Trophoblast cell (in vitro differentiated cells and primary cell): ENCODE measurements at regions not wholly inside any gene's neighbourhood (a gene's known extent, or its start where the extent isn't known, plus 50 kb on each side); places are given as distances from the start of the nearest gene placed in this dataset.

Experiments used
- DNase-seq, 2 donors: peaks; one replicate each; pipeline ENCODE4 v3.0.0-alpha.2; 2016
- H2AFZ ChIP-seq: 2 replicates; pipeline ENCODE4 v1.6.1; 2013; ENCODE audit warnings: low read length, moderate library complexity, mild to moderate bottlenecking; ENCODE audit not compliant: insufficient read depth, poor library complexity
- H2AK5ac ChIP-seq: 2 replicates; pipeline ENCODE4 v1.6.1; 2013; ENCODE audit warnings: mild to moderate bottlenecking, low read length
- H2BK120ac ChIP-seq: 2 replicates; pipeline ENCODE4 v1.6.1; 2013; ENCODE audit warnings: low read length, mild to moderate bottlenecking, moderate library complexity; ENCODE audit not compliant: insufficient read depth, poor library complexity
- H2BK12ac ChIP-seq: 2 replicates; pipeline ENCODE4 v1.6.1; 2013; ENCODE audit warnings: mild to moderate bottlenecking, low read length, moderate library complexity
- H2BK5ac ChIP-seq: 2 replicates; pipeline ENCODE4 v1.6.1; 2013; ENCODE audit warnings: low read length, low read depth, moderate library complexity, mild to moderate bottlenecking; ENCODE audit not compliant: poor library complexity
- H3K14ac ChIP-seq: 2 replicates; pipeline ENCODE4 v1.6.1; 2013; ENCODE audit warnings: mild to moderate bottlenecking, low read length
- H3K18ac ChIP-seq: 2 replicates; pipeline ENCODE4 v1.6.1; 2013; ENCODE audit warnings: mild to moderate bottlenecking, low read length
- H3K23ac ChIP-seq: 2 replicates; pipeline ENCODE4 v1.6.1; 2013; ENCODE audit warnings: low read length
- H3K27ac ChIP-seq: 2 replicates; pipeline ENCODE4 v1.5.1; 2013; ENCODE audit warnings: low read depth, mild to moderate bottlenecking, inconsistent platforms, low read length, moderate library complexity
- H3K27me3 ChIP-seq: 2 replicates; pipeline ENCODE4 v1.6.1; 2013; ENCODE audit warnings: inconsistent platforms, mild to moderate bottlenecking, low read length, moderate library complexity; ENCODE audit not compliant: insufficient read depth
- H3K36me3 ChIP-seq, 2 experiments: 1 replicate in 1 of 2; 2 replicates in 1 of 2; pipeline ENCODE4 v1.6.1; 2013; ENCODE audit warnings: low read length in 2 of 2, mild to moderate bottlenecking in 2 of 2, moderate library complexity in 1 of 2; ENCODE audit not compliant: insufficient read depth in 2 of 2, control insufficient read depth in 1 of 2
- H3K4ac ChIP-seq: 2 replicates; pipeline ENCODE4 v1.6.1; 2013; ENCODE audit warnings: low read depth, mild to moderate bottlenecking, low read length, moderate library complexity
- H3K4me1 ChIP-seq, 2 experiments: 1 replicate in 1 of 2; 2 replicates in 1 of 2; pipeline ENCODE4 v1.6.1; 2013; ENCODE audit warnings: low read length in 2 of 2, mild to moderate bottlenecking in 2 of 2, moderate library complexity in 1 of 2; ENCODE audit not compliant: insufficient read depth in 2 of 2, control insufficient read depth in 1 of 2
- H3K4me2 ChIP-seq: 2 replicates; pipeline ENCODE4 v1.6.1; 2013; ENCODE audit warnings: inconsistent platforms, mild to moderate bottlenecking, low read length, moderate library complexity
- H3K4me3 ChIP-seq: 2 replicates; pipeline ENCODE4 v1.5.1; 2013; ENCODE audit warnings: mild to moderate bottlenecking, low read depth, low read length, inconsistent platforms
- H3K79me1 ChIP-seq: one replicate; pipeline ENCODE4 v1.6.1; 2013; ENCODE audit warnings: low read length
- H3K79me2 ChIP-seq: 2 replicates; pipeline ENCODE4 v1.6.1; 2013; ENCODE audit warnings: low read length, mild to moderate bottlenecking; ENCODE audit not compliant: control insufficient read depth, insufficient read depth, poor library complexity
- H3K9ac ChIP-seq: 2 replicates; pipeline ENCODE4 v1.6.1; 2013; ENCODE audit warnings: mild to moderate bottlenecking, low read length
- H3K9me3 ChIP-seq: 2 replicates; pipeline ENCODE4 v1.6.1; 2013; ENCODE audit warnings: low read depth, mild to moderate bottlenecking, control low read depth, inconsistent platforms, low read length; ENCODE audit not compliant: insufficient read depth
- H4K12ac ChIP-seq: 2 replicates; pipeline ENCODE4 v1.6.1; 2013; ENCODE audit warnings: low read depth, mild to moderate bottlenecking, low read length, moderate library complexity
- H4K8ac ChIP-seq: 2 replicates; pipeline ENCODE4 v1.6.1; 2013; ENCODE audit warnings: low read depth, mild to moderate bottlenecking, low read length, moderate library complexity
- H4K91ac ChIP-seq: one replicate; pipeline ENCODE4 v1.6.1; 2013; ENCODE audit warnings: low read depth, mild to moderate bottlenecking, low read length, moderate library complexity
- WGBS: extraction: QIAGEN DNeasy Blood & Tissue Kit; methylation state at CpG from one replicate; pipeline ENCODE4 v1.1.7; 2013; ENCODE audit warnings: missing lambda C conversion rate; ENCODE audit not compliant: insufficient read length, insufficient coverage; ENCODE audit errors: extremely low coverage; 5-methylcytosine and 5-hydroxymethylcytosine counted together

DNA sequence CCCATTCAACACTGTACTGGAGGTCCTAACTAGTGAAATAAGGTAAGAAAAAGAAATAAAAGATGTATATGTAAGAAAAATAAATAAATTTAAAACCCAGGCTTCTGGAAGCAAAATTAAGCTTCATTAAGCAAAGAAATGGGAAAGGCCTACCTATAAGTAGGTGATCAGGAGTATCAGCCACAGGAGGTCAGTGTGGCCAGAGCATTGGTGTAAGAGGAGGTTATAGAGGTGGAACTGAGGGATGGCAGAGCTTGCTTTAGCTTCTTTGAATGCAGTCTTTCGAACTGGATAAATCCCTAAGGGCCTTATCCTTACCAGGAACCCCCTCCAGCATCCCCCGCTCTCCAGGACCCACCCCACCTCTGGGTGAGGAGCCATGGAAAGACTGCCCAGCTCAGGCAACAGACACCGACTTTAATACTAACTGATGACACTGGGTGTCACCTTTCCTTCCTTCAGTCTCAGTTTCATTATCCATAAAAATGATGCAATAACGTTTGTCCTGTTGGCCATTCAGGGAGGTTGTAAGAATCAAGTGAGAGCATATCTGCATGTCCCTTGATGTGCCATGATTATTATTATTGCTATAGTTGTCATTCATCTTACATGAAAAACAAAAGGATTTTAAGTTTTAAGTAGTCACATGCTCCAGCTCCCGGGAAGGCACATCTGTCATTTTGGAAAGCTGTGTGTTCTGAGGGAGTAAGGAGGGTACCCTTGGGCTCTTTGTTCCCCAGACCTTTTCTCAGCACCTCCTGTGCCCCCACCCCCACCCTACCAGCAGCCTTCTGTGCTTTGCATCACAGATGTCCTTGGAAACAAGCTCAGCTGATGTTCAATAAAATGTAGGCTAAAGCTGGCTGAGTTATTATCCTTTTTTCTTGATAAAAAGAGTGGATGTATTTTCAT lies 50.8 kb upstream of the CTNNA1 start:
- no peak for DNase-seq
- Histone ChIP-seq H2BK120ac (no peak overlapping the region), H2BK12ac (no peak overlapping the region), H4K12ac (no peak overlapping the region), H3K14ac (no peak overlapping the region), H3K4ac (no peak overlapping the region), H4K8ac (no peak overlapping the region), H3K4me3 (no peak overlapping the region), H3K27ac (no peak overlapping the region), H3K79me1 (no peaks in the 10 kb centered on the region), H3K4me2 (no peak overlapping the region), H3K79me2 (no peaks in the 10 kb centered on the region), H3K9ac (no peak overlapping the region), H3K23ac (no peak overlapping the region), H2AFZ (no peak overlapping the region), H2AK5ac (no peak overlapping the region), H3K36me3 (no peaks in the 10 kb centered on the region), H3K18ac (no peak overlapping the region), H2BK5ac (no peak overlapping the region), H3K4me1 (peaks cover 3 to 8% of the 10 kb centered on the region in 2 experiments), H3K9me3 (no peaks in the 10 kb centered on the region), H3K27me3 (no peaks in the 10 kb centered on the region), H4K91ac (no peak overlapping the region)
- no CpG with 5 or more reads among the region's 5 CpGs for WGBS

DNA sequence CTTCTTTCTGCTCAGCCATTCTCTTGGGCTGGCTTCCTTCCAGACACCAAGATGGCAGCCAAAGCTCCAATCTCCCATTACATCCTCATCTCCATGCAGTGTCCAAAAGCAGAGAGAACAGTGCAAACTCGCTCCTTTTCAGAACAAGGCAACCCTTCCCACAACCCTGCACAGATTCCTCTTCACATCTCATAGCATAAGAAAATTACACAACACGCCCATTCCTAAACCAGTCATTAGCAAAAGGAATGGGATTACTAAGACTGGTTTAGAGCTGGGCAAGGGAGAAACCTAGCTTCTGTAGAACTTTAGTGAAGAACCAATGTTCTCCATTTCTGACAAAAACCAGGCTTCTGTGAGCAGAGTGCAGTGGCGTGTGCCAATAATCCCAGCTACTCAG lies 51.5 kb upstream of the CTNNA1 start:
- H3K79me1 ChIP-seq: no peaks in the 10 kb centered on the region
- no peaks in the 10 kb centered on the region for H3K79me2 ChIP-seq
- H2AFZ ChIP-seq: no peak overlapping the region
- H3K14ac ChIP-seq: no peak overlapping the region
- no peak overlapping the region for H2BK5ac ChIP-seq
- no peak overlapping the region for H2BK12ac ChIP-seq
- no peak overlapping the region for H4K8ac ChIP-seq
- no peak overlapping the region for H4K12ac ChIP-seq
- H3K4me1 ChIP-seq: peaks cover 4 to 12% of the 10 kb centered on the region in 2 experiments
- no peak overlapping the region for H3K4me2 ChIP-seq
- H3K27me3 ChIP-seq: no peaks in the 10 kb centered on the region
- no peak overlapping the region for H4K91ac ChIP-seq
- H3K27ac ChIP-seq: no peak overlapping the region
- H3K23ac ChIP-seq: no peak overlapping the region
- H3K4ac ChIP-seq: no peak overlapping the region
- peak in 1 of 2 donors; percentile 64 for DNase-seq
- no CpG with 5 or more reads among the region's 3 CpGs for WGBS
- H3K9me3 ChIP-seq: no peaks in the 10 kb centered on the region
- H3K4me3 ChIP-seq: no peak overlapping the region
- H3K9ac ChIP-seq: no peak overlapping the region
- H3K18ac ChIP-seq: no peak overlapping the region
- H3K36me3 ChIP-seq: no peaks in the 10 kb centered on the region
- no peak overlapping the region for H2BK120ac ChIP-seq
- no peak overlapping the region for H2AK5ac ChIP-seq

DNA sequence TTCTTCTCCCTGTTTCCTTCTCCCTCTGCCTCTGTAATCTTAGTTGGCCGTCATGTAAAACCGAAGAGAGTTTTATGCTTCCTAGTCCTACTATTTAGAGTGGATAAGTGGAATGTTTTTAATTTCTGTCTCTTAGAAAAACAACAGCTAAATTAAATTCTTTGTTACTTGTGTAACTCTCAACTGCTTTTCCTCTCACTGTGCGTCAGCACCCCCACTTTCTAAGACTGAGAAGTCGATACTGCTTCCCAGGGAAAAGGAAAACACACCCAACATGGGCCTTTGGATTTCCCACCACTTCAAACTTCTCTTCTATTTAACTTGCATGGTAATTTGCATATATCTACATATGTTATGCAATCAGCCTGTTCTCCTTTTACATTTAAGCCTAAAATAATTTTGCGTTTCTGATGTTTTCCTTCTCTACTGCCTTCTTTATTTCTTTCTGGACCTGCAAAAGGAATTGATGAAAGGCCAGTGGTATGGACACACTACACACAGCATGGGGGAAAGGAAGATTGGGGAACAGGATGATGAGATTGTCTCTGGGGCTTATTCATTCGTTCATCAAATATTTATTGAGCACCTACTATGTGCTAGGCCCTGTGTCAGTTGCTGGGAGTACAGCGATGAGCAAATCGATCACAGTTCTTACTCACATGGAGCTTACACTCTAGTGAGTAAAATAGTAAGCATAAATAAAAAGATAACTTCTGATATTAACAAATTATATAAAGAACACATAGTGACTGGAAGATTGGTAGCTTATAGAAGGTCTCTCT lies 52.5 kb upstream of the CTNNA1 start:
- Histone ChIP-seq H3K36me3 (no peaks in the 10 kb centered on the region), H3K18ac (no peak overlapping the region), H3K27ac (no peak overlapping the region), H3K4ac (no peak overlapping the region), H3K4me1 (peaks cover 7 to 19% of the 10 kb centered on the region in 2 experiments), H4K12ac (no peak overlapping the region), H2AFZ (no peak overlapping the region), H2BK12ac (no peak overlapping the region), H3K27me3 (no peaks in the 10 kb centered on the region), H3K79me1 (no peaks in the 10 kb centered on the region), H4K8ac (no peak overlapping the region), H2AK5ac (no peak overlapping the region), H2BK120ac (no peak overlapping the region), H4K91ac (no peak overlapping the region), H3K79me2 (no peaks in the 10 kb centered on the region), H3K23ac (no peak overlapping the region), H3K4me3 (no peak overlapping the region), H2BK5ac (no peak overlapping the region), H3K14ac (no peak overlapping the region), H3K9ac (no peak overlapping the region), H3K4me2 (no peak overlapping the region), H3K9me3 (no peaks in the 10 kb centered on the region)
- WGBS: no CpG with 5 or more reads among the region's 8 CpGs
- DNase-seq: no peak

DNA sequence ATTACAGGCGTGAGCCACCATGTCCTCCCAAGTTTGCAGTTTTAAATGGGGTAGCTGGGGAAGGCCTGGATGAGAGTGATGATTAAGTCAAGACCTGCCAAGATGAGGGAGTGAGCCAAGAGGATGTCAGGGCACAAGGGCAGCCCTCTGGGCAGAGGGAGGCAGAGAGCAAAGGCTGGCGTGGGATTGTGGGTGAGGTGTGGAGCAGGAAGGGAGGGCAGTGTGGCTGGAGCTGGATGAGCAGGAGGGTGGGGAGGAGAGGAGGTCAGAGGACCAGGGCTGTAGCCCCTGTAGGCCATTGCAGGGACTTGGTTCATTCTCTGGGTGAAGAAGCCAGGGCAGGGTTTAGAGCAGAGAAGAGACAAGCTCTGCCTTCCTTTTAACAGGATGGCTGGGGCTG lies 53.7 kb upstream of the CTNNA1 start:
- H2AK5ac ChIP-seq: no peak overlapping the region
- no peak overlapping the region for H2BK120ac ChIP-seq
- no peaks in the 10 kb centered on the region for H3K79me2 ChIP-seq
- H3K18ac ChIP-seq: no peak overlapping the region
- H2BK5ac ChIP-seq: no peak overlapping the region
- H3K27ac ChIP-seq: no peak overlapping the region
- no peak overlapping the region for H2AFZ ChIP-seq
- H3K9me3 ChIP-seq: peaks cover 2% of the 10 kb centered on the region
- peaks cover 9 to 22% of the 10 kb centered on the region in 2 experiments for H3K4me1 ChIP-seq
- no peak overlapping the region for H4K12ac ChIP-seq
- no peak overlapping the region for H3K4ac ChIP-seq
- no peak overlapping the region for H3K14ac ChIP-seq
- no peak overlapping the region for H2BK12ac ChIP-seq
- WGBS: no CpG with 5 or more reads among the region's 2 CpGs
- H3K4me2 ChIP-seq: no peak overlapping the region
- no peak overlapping the region for H4K8ac ChIP-seq
- no peak overlapping the region for H3K9ac ChIP-seq
- no peak overlapping the region for H4K91ac ChIP-seq
- H3K36me3 ChIP-seq: no peaks in the 10 kb centered on the region
- no peak for DNase-seq
- no peak overlapping the region for H3K23ac ChIP-seq
- peaks cover 3% of the 10 kb centered on the region for H3K79me1 ChIP-seq
- no peaks in the 10 kb centered on the region for H3K27me3 ChIP-seq
- no peak overlapping the region for H3K4me3 ChIP-seq
